Hematopoietic multipotent progenitor cell treated with erythropoietin and hydrocortisone succinate and interleukin-3 and kit ligand, for 15 days (in vitro differentiated cells): ENCODE measurements at regions not wholly inside any gene's neighbourhood (a gene's known extent, or its start where the extent isn't known, plus 50 kb on each side); places are given as distances from the start of the nearest gene placed in this dataset.
"Not testable (repeated sequence)": the region's sequence is repeated elsewhere in the genome, so short reads cannot be mapped to it uniquely, and the experiment has no call there.

Source experiments
- DNase-seq: peaks from one replicate; pipeline ENCODE4 v3.0.0-alpha.2; 2015; ENCODE audit warnings: low spot score

DNA sequence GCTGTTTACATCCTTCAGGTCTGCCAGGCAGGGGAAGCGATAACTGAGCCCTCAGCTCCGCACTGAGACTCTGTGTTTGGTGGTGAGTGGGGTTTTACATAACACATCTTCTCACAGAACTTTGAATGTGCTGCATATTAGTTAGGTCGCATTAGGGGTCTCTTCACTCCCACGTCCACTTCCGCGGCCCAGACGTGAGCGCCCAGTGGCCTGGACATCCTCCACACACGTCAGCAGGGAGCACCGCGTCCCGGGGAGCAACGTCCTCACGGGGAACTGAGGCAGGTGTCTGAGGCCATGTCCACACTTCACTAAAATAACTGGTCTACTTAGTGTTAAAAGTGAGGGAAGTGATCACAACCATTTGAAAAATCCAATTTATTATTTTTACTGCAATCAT lies 100.4 kb upstream of the SATB2 start:
- no peak for DNase-seq

DNA sequence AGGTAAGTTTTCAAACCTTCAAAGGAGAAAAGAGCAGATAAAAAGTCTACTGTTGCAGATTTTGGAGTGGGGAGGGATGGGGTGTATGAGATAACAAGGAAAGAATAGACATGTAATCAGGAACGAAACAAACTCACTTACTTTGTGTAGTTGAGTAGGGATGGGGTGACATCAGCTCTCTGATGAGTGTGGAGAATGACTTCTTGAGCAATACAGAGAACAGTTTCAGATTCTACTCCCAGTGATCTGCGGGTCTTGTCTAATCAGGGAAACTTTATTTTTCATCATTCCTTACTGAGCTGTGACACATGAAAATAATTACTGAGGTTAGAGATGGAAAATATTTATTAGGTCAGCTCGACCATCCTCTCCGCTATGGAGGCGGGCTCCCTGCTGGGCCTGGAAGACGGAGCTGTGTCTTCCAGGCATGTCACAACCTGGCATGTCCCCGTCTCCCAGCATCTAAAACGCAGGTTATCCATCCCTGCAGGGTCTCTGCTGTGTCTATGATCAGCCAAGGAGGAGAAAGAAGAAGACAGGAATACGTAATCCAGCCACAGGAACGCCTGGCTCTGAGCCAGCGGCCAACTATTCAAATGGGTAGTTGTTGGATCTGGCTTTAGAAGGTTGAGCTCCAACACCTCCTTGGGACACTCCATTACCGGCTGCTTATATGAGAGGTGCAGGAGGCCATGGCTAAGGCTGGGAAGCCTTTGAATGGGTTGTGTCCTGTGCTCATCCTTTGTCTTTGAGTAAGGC lies 99.0 kb upstream of the SATB2 start:
- DNase-seq, result no peak

DNA sequence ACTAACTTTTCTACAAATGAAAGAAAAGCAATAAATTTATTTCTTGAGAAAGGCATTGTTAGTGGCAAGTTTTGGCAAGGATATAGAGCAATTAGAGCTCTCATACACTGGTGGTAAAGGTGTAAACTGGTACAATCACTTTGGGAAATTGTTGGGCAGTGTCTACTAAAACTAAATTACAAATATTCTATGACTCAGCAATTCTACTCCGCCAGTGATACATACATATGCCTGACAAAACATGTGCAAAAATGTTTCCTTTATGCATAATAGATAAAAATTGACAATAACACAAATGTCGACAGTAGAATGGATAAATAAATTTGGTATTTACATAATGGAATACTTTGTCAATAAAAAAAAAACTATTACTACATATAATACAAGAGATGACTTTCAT lies 96.3 kb upstream of the SATB2 start:
- DNase-seq, result no peak

DNA sequence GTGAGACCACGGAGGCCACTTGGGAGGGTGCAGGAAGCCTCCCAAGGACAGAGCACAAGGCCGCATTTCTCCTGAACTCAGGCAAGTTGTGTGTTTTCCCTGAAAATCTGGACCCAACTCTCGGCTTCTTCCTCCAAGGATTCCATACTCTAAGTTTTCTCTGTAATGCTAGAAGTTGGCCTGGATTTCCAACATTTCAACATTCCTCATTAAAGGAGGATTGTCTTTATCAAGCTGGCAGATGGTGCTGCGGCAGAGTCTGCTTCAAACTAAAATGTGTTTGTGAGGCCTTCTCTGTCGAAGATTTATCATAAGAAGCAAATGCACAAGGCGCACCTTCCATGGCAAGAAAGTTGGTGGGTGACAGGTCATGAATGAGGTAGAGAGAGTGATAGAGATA lies 94.4 kb upstream of the SATB2 start:
- DNase-seq, result no peak

DNA sequence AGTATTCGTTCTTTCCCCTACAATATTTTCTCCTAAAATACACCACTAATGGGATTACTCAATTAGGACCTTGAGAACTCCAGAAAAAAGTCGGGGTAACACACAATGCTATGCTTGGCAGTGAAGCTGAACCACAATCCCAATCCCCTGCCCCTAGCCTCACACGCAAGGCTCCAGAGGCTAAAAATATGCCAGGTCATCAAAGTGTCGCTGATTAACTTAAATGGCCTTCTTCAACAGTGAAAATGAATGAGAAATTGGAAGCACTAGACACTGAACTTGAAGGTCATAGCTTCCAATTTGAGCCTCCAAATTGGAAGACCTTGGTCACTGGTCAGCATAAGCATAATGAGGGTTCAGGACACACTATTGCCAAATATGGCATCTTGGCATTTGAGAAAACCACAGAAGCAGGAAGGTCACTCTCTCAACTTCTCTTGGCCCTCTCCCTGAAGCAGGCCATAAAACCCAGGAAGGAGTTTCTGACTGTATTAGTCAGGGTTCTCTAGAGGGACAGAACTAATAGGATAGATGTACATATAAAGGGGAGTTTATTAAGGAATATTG lies 86.0 kb upstream of the SATB2 start:
- DNase-seq, result no peak

DNA sequence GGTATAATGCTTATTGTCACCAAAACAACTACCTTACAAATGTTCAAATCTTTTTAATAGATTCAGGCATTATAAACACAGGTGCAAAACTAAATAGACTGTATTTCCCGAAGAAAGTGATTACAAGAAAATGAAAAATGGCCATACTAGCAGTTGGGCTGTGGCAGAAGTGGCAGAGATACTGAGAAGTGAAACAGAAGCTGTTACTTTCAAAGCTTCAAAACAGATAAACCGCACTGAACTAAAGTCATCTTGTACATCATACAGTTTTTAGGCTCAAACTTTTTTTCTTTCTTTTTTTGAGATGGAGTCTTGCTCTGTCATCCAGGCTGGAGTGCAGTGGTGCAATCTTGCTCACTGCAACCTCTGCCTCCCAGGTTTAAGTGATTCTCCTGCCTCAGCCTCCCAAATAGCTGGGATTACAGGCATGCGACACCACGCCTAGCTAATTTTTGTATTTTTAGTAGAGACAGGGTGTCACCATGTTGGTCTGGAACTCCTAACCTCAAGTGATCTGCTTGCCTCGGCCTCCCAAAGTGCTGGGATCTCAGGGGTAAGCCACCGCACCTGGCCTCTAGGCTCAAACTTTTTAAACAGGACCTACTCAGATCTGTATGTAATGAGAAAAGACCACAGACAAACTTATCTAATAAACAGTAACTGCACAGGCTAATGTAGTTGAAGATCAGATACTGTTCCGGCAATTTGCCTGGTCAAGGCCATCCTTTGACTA lies 77.9 kb upstream of the SATB2 start:
- DNase-seq, result no peak

DNA sequence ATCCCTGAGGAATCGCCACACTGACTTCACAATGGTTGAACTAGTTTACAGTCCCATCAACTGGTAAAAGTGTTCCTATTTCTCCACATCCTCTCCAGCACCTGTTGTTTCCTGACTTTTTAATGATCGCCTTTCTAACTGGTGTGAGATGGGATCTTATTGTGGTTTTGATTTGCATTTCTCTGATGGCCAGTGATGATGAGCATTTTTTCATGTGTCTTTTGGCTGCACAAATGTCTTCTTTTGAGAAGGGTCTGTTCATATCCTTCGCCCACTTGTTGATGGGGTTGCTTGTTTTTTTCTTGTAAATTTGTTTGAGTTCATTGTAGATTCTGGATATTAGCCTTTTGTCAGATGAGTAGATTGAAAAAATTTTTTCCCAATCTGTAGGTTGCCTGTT lies 76.1 kb upstream of the SATB2 start:
- DNase-seq, result not testable (repeated sequence)

DNA sequence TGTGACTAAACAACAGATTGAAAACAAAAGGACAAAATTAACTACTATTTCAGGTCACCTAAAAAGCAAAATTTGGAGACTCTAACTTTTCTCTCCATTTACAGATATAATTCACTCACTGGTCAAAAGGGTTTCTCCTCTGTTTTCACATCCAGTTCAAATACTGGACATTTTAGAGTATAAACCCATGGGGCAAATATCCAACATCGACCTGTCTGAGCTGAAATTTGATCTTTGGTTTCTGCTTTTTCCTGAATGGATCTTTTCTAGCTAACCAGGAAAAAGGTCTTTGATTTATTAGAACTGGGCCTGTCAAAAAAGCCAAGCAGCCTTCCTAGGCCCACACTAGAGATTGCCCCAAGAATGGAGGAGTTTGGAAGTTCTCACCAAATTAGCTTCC lies 69.3 kb upstream of the SATB2 start:
- DNase-seq, result no peak

DNA sequence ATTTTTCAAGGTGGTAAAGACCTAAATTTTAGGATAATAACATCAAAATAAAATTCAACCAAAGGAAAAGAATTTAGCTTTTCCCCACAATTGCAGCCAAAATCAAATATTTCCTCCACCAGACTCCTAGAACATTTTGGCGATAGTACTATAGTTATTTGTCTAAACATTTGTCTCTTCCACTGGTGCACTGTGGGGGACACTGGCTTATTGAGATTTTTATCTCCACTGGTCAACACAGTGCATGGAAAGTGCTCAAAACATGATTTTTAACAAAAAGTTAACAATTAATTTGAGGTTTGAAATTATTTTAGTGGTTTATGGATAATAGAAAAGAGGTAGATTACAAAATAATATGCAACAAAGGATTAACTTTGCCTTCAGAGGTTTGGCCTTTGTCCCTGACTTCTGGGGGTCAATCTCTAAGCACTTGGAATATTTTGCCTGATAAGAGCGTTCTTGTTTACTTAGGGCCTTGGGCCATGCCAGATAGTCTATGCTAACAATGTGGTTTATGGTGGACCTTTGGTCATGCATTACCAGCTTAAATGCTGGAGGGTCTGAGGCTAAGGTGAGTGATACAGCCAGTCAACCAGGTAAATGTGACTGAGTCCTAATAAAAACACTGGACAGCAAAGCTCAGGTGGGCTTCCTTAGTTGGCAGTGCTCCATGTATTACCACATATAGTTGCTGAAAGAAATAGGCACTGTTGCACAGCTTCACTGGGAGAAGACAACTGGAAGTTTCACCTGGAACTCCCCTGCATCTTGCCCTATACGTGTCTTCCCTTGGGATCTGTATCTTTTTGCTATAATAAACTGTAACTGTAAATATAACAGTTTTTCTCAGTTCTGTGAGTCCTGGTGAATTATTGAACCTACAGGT lies 67.2 kb upstream of the SATB2 start:
- no peak for DNase-seq

DNA sequence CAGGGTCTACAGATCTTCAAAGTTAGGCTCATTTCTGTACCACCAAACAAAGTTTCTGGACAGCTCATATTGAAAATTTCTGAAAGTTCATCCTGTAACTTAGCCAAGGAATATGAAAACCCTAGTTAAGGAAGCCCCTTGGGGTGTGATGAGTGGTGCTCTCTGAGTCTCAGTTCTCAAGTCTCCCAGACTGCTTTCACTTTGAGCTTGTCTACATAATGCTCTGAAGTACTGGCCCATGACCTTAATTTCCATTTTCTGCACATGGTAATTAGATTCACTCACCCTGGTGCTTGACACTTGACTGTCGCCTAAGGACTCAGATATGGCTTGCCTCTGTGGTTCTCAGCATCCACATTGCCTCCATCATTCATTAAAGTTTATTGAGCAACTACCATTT lies 51.7 kb upstream of the SATB2 start:
- no peak for DNase-seq
